HEK293 (cell line): ENCODE measurements at regions not wholly inside any gene's neighbourhood (a gene's known extent, or its start where the extent isn't known, plus 50 kb on each side); places are given as distances from the start of the nearest gene placed in this dataset.

Source experiments
- CTCF ChIA-PET: fragments of 350-600 bp; formaldehyde crosslinking; extraction: SDS; loops from one replicate; lab custom pipeline; 2021; ENCODE audit warnings: antibody characterized with exemption; lab: Yijun Ruan, JAX
- POLR2A ChIA-PET: fragments of 300-600 bp; formaldehyde crosslinking; extraction: SDS; loops from one replicate; lab custom pipeline; 2020; ENCODE audit warnings: antibody characterized with exemption, inconsistent platforms; lab: Yijun Ruan, JAX
- H3K27ac ChIP-seq: fragments of 200-500 bp; sonication (Bioruptor generic); 2 replicates; pipeline ENCODE4 v1.5.1; 2014; ENCODE audit warnings: low read depth, low read length, control low read depth, inconsistent platforms; ENCODE audit errors: extremely low read depth
- H3K36me3 ChIP-seq, 2 experiments: fragments of 200-500 bp in 1 of 2; sonication (Bioruptor generic) in 1 of 2; 1 replicate in 1 of 2; 2 replicates in 1 of 2; pipeline ENCODE4 v1.5.1; 2014 to 2017; ENCODE audit warnings: inconsistent platforms in 2 of 2, low read length in 2 of 2; ENCODE audit not compliant: control insufficient read depth in 2 of 2, insufficient read depth in 1 of 2
- H3K4me1 ChIP-seq: fragments of 200-500 bp; sonication (Bioruptor generic); 2 replicates; pipeline ENCODE4 v1.5.1; 2014; ENCODE audit warnings: mild to moderate bottlenecking, low read length, inconsistent platforms; ENCODE audit not compliant: control insufficient read depth, insufficient read depth
- H3K4me3 ChIP-seq: 2 replicates; pipeline ENCODE4 v1.5.1; 2011; ENCODE audit warnings: low read depth, mild to moderate bottlenecking, control low read depth, low read length, moderate library complexity
- H3K9me3 ChIP-seq: fragments of 200-500 bp; sonication (Bioruptor generic); 2 replicates; pipeline ENCODE4 v1.5.1; 2014; ENCODE audit warnings: low read depth, low read length, inconsistent platforms; ENCODE audit not compliant: control insufficient read depth, insufficient read depth
- ATF2 ChIP-seq: fragments of 450-650 bp; formaldehyde crosslinking; IDR thresholded peaks from 2 replicates; pipeline ENCODE4 v1.5.1; 2016; ENCODE audit warnings: missing biosample characterization, missing genetic modification characterization, low read depth
- GLIS2 ChIP-seq: fragments of 450-650 bp; formaldehyde crosslinking; IDR thresholded peaks from 2 replicates; pipeline ENCODE4 v1.5.1; 2016; ENCODE audit warnings: missing biosample characterization, missing genetic modification characterization
- PATZ1 ChIP-seq: fragments of 450-650 bp; formaldehyde crosslinking; IDR thresholded peaks from 2 replicates; pipeline ENCODE4 v1.5.1; 2016; ENCODE audit warnings: missing biosample characterization, missing genetic modification characterization
- PRDM2 ChIP-seq: fragments of 450-650 bp; formaldehyde crosslinking; IDR thresholded peaks from 2 replicates; pipeline ENCODE4 v1.5.1; 2016; ENCODE audit warnings: missing biosample characterization, missing genetic modification characterization, borderline replicate concordance
- PRDM4 ChIP-seq: fragments of 450-650 bp; formaldehyde crosslinking; IDR thresholded peaks from 2 replicates; pipeline ENCODE4 v1.5.1; 2017; ENCODE audit warnings: missing biosample characterization, missing genetic modification characterization
- PRDM6 ChIP-seq: fragments of 450-650 bp; formaldehyde crosslinking; IDR thresholded peaks from 2 replicates; pipeline ENCODE4 v1.5.1; 2017; ENCODE audit warnings: missing biosample characterization, missing genetic modification characterization
- ZNF416 ChIP-seq: fragments of 450-650 bp; formaldehyde crosslinking; IDR thresholded peaks from 2 replicates; pipeline ENCODE4 v1.5.1; 2016; ENCODE audit warnings: missing biosample characterization, missing genetic modification characterization
- ZNF510 ChIP-seq: fragments of 450-650 bp; formaldehyde crosslinking; IDR thresholded peaks from 2 replicates; pipeline ENCODE4 v1.5.1; 2018; ENCODE audit warnings: mild to moderate bottlenecking, missing genetic modification characterization, missing biosample characterization; ENCODE audit not compliant: insufficient replicate concordance
- ZNF623 ChIP-seq: fragments of 450-650 bp; formaldehyde crosslinking; IDR thresholded peaks from 2 replicates; pipeline ENCODE4 v1.5.1; 2016; ENCODE audit warnings: missing biosample characterization, missing genetic modification characterization
- ZNF658 ChIP-seq: fragments of 450-650 bp; formaldehyde crosslinking; IDR thresholded peaks from 2 replicates; pipeline ENCODE4; 2016; ENCODE audit warnings: missing biosample characterization, missing genetic modification characterization
- ZNF777 ChIP-seq: fragments of 450-650 bp; formaldehyde crosslinking; IDR thresholded peaks from 2 replicates; pipeline ENCODE4 v1.5.1; 2017; ENCODE audit warnings: missing biosample characterization, missing genetic modification characterization, borderline replicate concordance
- ZNF830 ChIP-seq: fragments of 450-650 bp; IDR thresholded peaks from 2 replicates; pipeline ENCODE4 v1.5.0; 2018; ENCODE audit warnings: missing biosample characterization, missing genetic modification characterization, low read depth, mild to moderate bottlenecking, moderate library complexity
- ZNF843 ChIP-seq: fragments of 450-650 bp; formaldehyde crosslinking; IDR thresholded peaks from 2 replicates; pipeline ENCODE4 v1.5.1; 2016; ENCODE audit warnings: missing biosample characterization, missing genetic modification characterization

GRCh38 chr5:30659417-30659816 is 534.1 kb upstream of the CDH6 start:
- Histone ChIP-seq H3K36me3 (no peaks in the 10 kb centered on the region), H3K4me1 (no peaks in the 10 kb centered on the region), H3K4me3 (no peak overlapping the region), H3K9me3 (no peaks in the 10 kb centered on the region), H3K27ac (no peak overlapping the region)
- POLR2A ChIA-PET, result no interaction called here
- CTCF ChIA-PET, result no interaction called here
- TF ChIP-seq PRDM6 (tag by site-specific recombination) (no peak), ZNF416 (tag by site-specific recombination) (no peak), PATZ1 (tag by site-specific recombination) (no peak), ZNF510 (tag by site-specific recombination) (no peak), ZNF777 (tag by site-specific recombination) (no peak), ZNF843 (tag by site-specific recombination) (no peak), ATF2 (tag by site-specific recombination) (no peak), ZNF623 (no peak), PRDM2 (no peak), ZNF658 (tag by site-specific recombination) (no peak)

- ChIA-PET CTCF (no interaction called here), POLR2A (no interaction called here)
- Histone ChIP-seq H3K36me3 (no peaks in the 10 kb centered on the region), H3K9me3 (no peaks in the 10 kb centered on the region), H3K4me1 (no peaks in the 10 kb centered on the region), H3K27ac (no peak overlapping the region), H3K4me3 (no peak overlapping the region)
- TF ChIP-seq GLIS2 (no peak), PRDM4 (tag by site-specific recombination) (no peak), ZNF830 (tag by site-specific recombination) (no peak)
Observed at GRCh38 chr5:30650311-30650710, 543.2 kb upstream of the CDH6 start.
